Stimulated activated CD8-positive, alpha-beta memory T cell treated with anti-CD3 and anti-CD28 coated beads, Interleukin-7, amount 100 ng/mL, for 1 hour (primary cell): ENCODE measurements at regions not wholly inside any gene's neighbourhood (a gene's known extent, or its start where the extent isn't known, plus 50 kb on each side); places are given as distances from the start of the nearest gene placed in this dataset.
"Not testable (repeated sequence)": the region's sequence is repeated elsewhere in the genome, so short reads cannot be mapped to it uniquely, and the experiment has no call there.

ENCODE experiments used
- DNase-seq, 2 donors: peaks; one replicate each; pipeline ENCODE4 v3.0.0-alpha.2; 2020; ENCODE audit warnings: low read depth in 2 of 2

DNA sequence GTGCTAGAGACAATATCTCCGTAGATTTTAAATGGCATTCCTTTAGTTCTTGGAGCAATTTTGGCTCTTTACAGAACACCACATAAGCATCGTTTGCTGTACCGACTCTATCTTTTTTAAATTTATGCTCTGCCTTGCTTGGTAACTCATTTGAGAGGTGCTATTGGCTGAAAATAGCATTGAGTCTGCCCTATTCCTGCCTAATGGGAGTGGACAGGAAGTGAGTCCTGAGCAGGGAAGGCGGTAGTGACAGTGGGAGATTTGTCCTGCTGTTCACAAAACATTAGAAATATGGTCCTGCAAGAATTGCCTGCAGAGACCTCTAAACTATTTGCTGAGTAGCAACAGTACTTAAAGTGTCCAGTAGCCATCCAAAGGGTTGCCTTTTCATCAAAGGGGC, 115.2 kb upstream of the IFNE start:
- DNase-seq: no peak

DNA sequence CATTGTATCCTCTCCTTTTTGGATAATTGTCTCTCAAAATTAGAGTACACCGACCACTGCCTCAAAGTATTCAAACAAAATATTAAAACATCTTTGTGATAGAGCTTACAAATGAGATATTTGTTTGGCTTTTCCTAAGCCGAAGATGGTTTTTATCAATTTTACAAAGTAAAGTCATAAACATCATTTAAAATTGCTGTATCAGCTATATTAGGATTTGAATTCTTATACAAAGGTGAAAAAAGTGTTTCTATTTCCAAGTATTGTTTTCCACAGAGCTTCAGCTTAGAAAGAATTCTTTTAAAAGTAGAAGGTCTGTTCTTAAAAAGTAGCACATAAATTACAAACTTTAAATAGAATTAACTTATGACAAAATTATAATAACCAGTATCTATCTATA, 116.6 kb upstream of the IFNE start:
- DNase-seq: no peak

DNA sequence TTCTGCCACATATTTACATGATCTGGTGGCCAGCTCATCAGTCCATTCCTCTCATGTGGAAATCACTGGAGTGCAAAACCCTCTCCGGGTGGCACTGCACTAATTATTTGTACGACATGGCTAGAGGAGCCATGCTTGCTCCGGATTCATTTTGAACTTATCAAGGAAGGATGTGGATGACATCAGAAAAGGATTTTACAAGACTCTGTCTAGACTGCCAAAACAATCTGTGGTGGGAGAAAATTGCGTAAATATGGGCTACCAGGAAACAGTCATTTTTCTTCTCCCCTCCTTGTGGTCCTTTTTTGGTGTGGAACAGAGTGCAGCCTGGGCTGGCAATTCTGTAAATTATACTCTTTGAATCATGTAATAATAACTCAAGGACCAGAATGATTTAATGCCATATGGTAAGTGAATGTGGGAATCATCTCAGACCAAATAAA, 123.4 kb upstream of the IFNE start:
- DNase-seq: no peak

DNA sequence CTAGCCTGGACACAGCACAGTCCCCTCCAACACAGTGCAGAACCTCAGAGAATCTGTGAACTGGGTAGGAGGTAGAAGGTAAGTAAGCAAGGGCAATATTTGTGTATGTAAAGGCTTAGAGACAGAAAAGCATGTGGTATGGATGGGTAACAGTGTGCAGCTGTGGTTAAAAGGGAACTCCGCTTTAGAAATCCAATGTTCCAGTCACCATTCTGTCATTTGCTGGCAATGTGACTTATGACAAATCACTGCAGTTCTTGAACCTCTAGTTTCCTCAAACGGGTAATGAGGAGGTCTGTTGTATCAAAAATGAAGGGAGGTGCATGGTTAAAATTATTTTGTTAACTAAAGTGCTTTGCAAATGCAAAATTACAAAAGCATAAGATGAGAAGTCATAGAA, 125.5 kb upstream of the IFNE start:
- no peak for DNase-seq

DNA sequence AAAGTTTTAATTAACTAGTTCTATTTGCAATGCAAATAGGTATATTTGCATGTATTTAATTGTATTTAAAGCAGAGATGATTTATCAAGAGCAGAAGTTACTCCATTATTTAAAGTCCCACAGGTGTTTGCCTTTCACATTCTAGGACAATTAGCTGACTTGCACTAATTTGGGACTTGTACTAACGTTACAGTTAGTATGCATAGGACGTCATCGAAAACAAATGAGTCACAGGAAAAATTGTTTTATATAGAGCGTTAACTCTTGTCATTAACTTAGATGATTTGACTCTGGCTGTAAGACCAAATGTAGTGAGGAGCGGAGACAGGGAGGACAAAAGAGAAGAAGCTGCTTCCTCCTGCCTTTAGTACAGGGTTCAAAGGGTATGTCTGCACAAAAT, 126.1 kb upstream of the IFNE start:
- DNase-seq: no peak

DNA sequence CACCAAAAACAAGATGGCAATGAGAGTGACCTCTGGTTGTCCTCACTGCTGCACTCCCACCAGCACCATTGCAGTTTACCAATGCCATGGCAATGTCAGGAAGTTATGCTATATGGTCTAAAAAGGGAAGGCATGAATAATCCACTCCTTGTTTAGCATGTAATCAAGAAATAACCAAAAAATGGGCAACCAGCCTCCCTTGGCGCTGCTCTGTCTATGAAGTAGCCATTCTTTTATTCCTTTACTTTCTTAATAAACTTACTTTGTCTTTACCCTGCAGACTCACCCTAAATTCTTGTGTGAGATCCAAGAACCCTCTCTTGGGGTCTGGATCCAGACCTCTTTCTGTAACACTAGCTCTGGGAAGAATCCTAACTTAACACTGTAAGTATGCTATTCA, 127.4 kb upstream of the IFNE start:
- DNase-seq: no peak

DNA sequence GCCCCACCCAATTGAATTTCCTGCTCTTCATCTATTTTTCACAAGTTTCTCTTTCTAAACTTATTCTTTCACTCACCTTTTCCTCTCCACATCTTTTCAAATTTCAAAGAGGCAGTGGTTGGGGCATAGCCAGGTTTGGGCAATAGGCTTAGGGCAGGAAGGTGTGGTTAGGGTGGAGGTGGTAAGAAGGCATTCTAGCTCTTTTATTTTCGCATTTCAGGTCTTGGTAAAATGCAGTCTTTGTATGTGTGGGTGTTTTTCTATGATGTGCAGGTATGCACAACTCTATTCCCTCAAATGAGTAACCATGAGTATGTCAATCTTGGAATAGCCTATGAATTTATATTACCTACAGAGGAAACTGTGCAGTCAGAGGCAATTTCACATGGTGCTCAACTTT, 129.8 kb upstream of the IFNE start:
- DNase-seq: no peak

DNA sequence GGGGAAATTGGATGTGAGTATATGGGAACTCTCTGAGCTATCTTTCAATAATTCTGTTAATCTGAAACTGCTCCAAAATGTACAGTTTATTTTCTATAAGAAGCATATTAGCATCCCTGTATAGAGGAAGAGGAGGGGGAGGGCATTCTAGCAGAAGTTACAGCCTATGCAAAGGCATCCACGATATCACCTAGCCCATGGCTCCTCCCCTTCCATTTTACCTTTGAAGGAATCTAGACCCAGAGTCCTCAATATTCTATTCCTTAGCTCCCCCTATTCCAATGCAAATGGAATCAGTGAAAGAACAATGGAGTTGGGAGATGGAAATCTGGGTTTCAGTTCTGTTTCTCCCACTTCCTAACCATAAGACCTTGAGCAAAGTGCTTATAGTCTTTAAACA, 132.9 kb upstream of the IFNE start:
- no peak for DNase-seq

DNA sequence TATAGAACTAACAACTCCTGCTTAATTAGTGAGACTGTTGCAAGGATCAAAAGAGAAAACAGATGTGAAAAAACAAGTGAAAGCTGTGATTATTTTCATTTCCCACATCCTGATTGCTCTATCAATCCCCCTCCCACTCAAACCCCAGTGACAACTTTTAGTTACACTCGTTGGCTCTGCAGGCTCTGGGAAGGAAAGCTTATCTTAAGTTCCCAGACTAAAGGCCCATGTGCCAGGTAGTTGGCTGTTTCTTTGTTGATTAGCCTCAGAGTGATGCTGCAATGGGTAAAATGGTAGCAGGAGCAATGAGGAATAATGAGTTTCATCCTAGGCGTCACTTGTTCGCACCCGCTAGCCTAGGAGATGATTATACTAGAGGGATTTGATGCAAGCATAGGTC, 133.3 kb upstream of the IFNE start:
- DNase-seq: no peak

DNA sequence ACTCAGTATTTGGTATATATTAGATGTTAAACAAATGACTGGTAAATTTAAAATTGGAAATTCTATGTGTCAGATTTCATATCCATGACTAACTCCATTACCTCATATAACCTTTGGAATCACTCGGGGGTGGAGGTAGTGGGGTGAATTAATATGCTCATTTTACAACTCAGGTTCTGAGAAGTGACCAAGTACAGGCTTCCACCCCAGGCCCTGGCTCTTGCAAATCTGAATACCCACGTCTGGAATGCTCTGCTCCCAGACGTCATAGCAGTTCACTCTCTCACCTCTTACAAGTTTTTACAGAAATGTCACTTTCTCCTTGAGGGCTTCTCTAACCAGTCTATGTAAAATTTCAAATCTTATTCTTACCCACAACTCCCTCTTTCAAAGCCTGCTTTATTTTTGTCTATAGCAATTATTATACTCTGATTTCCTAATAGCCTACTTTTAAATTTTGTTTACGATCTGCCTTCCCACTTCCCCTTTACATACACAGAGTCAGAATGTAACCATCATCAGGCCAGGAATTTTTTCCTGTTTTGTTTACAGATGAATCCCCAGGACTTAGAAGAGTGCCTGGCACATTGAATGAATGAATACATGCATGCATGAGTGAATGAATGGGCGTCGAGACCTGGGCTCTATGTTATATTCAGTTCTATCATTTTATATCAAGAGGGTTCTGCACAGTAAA, 134.1 kb upstream of the IFNE start:
- DNase-seq: no peak

DNA sequence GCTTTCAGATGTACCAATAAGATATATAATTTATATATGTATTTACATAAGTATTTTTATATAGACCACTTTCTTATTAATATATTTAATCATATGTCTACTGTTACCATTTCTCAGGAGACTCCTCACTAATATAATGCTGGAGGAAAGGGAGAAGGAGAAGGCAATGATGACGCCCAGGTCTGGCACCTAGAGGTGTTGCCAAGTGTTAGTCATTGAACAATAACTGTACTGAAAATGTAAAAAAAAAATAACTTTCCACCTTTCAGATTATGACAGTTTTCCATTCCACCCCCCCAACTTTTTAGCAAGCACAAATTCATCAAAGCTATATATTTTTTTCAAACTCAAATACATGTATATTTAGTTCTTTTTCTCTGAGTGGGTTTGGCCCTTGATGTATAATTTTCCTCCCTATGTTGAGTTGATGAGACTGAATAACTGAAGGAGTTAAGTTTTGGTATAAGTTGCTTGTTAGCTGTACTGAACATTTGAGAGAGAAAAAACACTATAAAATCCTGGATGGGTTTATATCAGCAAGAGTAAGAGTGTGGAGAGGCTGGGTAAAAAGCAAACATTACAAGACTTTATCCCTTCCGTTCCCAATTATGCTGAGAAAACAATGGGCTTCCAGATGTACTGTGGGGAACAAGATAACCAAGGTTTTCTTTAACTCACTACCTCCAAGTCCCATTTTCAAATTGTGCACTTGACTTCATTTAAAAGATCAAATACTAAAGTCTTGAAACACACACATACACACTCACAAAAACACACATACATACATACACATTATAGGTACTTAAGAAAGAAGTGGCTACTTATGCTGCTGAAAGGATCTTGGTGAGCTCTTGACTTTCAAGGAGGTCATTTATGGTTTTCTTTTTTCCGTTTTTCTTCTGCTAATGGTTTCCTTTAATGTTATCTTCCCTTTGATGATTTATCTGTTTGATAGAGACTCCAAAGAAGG, 142.8 kb upstream of the IFNE start:
- DNase-seq: no peak

DNA sequence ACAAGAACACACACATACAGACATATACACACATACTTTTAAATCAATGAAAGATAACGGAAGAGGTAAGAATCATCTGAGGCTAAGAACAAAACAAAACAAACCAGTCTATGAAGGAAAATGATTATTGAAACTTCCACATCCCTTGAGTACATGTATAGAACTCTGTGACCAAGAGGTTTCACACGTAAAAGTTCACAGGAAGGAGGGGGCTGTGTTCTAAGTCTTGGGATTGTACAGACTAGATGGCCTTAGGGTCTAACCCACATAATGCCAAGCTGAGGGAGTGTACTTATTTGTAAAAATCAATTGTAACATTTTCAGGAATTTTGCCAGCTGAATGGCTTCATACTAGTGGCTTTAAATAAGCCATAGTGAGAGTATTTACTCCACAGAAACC, 144.4 kb upstream of the IFNE start:
- no peak for DNase-seq

DNA sequence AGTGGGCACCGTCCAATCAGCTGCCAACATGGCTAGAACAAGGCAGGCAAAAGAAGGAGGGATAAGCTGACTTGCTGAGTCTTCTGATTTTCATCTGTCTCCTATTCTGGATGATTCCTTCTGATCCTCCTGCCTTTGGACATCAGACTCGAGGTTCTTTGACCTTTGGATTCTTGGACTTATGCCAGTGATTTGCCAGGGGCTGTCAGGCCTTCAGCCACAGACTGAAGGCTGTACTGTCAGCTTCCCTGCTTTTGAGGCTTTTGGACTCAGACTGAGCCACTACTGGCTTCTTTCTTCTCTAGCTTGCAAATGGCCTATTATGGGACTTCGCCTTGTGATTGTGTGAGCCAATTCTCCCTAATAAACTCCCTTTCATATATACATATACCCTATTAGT, 146.8 kb upstream of the IFNE start:
- DNase-seq: not testable (repeated sequence)

DNA sequence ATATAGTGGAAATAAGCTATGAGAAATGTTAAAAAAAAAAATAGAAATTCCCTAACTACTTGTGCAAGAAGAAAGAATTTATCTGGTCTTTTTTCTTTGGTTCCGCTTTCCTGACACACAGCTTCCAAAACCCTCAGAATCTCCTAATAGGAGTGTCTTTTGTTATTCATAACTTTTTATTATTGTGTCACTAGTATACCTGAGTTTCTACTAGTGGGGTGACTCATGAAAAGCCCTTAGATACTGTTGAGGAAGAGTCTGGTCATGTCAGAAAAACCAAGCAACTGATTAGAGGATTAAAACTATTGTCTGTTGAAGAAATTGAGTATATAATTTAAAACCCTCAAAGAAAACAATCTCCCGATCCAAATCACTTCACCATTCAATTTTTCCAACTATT, 152.8 kb upstream of the IFNE start:
- no peak for DNase-seq

DNA sequence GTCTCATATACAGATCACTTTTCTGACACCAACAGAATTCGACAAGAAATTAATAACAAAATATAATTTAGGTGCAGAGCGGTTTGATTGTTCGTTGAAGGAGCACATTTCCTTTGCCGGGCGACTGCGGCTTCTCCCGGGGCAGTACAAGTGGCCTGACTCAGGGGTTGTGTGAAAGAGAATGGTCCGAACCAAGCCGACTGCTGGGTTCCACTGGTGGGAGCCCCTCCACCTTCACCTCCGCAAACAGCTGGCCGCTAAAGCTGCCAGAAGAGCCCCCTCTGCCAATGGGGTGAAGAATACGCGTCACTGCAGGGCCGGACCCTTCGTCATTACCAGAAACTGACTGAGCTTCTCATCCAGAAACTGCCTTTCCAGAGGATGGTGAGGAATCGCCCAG, 156.0 kb upstream of the IFNE start:
- DNase-seq: no peak

DNA sequence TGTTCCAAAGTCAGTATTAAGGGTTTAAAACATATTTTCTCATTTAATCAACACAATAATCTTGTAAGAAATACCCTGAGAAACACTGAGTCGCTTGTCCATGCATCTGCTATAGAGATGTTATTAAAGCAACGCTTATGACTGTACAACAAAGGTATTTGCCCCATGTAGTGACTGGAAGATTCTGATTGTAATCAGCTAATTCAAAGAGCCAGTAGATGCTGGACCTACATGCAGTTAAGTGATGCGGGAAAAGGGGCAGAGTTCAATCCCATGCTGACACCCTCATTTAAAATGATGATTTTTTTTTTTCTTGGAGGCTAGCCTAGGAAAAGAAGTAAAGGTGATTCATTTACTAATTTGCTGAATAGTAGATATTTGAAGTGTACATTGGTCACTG, 149.3 kb upstream of the MTAP start:
- DNase-seq: no peak

DNA sequence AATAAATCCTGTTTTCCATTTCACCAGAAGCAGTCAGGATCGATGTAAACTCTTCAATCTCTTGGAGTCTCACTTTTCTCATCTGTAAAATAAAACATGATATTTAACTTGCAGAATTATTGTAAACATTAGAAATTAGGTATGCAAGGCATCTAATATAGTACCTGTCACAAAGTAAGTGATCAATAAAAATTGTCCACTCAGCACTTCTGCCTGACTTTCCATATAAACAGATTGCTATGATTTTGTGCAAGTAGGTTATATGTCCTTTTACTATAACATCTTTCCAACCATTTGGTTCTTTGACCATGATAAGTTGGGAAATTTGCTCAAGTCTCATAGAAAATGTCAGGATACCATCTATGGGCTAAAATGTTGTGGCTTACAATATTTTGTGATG, 148.8 kb upstream of the MTAP start:
- no peak for DNase-seq

DNA sequence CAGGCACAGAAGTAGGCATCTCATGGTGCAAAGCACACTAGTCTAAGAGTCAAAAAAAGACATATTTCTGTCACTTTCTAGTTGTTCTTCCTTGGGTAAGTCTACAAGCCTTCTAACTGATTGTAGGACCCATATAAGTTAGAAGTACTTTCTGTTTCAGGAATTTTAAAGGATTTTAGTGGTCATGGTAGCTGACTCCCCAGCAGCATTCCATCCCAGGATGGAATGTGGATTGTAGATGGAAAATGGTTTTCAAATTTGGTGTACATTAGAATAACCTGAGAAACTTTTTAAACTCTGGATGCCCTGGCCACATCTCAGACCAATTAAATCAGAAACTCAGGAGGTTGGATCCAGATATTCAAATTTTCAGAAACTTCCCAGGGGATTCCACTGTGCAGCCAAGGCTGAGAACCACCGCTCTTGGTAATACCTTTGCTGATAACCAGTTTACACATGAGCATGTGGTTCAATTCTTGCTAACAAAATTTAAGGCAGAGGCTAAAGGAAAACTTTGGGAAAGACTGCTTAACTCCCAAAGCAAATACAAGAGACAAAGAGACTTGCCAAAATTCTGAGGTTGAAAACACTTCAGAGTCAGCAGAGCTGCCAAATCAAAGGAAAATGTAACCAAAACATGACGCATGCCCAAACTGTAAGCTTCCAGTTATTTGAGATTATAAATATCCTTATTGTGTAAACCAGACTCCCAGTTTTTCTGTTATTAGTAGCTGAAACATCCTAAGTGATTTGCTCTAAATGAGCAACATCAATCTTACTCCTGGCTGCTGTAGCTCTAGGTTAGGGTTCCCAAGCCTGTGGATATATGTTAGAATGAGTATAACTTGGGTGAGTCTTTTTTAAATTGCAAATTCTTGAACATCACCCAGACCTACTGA, 145.4 kb upstream of the MTAP start:
- DNase-seq: no peak

DNA sequence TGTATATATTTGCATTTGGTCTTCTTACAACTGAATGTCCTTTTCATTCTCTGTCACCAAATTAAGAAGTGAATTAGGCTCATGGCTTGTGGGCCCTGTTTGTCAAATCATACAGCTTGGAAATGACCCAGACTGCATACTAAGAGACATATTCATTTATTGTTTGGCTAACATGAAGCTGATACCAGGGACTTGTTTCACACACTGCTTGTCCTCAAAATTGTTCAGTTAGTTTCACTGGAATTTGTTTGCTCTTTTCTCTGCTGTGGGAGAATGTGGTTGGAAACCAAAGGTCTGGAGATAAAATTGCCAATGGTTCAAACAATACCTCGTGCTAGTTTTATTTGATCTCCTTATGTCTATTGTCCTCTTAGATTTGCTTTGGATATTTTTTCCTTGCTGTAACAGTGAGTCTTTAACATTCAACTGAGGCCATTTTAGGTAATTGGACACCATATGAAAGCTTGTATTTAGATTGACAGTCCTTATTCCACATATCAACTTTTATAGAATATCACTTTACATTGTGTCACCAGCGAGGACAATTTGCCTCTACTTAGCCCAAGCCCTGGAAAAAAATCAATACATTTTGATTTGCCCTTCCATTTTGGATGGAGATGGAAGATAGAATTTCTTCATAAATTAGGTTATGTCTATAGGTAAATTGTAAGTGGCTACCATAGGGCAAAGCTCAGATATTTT, 144.3 kb upstream of the MTAP start:
- DNase-seq: no peak

DNA sequence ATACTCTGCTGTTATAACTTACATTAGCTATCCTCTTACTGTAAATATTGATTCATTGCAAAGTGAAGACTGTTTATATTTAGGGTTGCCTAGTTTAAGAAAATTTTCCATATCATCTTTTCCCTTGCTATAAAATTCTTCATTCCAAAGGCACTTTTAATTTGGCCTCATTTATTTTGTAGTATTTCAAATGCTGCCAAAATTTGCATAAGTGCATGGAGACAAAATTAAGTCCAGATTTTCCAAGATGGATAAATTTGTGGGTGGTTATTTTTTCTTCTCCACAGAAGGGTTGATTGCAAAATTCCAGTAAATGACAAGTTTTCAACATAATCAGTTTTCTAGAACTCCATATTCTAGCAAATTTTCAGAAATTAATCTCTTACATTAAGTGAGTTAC, 141.5 kb upstream of the MTAP start:
- DNase-seq: no peak

DNA sequence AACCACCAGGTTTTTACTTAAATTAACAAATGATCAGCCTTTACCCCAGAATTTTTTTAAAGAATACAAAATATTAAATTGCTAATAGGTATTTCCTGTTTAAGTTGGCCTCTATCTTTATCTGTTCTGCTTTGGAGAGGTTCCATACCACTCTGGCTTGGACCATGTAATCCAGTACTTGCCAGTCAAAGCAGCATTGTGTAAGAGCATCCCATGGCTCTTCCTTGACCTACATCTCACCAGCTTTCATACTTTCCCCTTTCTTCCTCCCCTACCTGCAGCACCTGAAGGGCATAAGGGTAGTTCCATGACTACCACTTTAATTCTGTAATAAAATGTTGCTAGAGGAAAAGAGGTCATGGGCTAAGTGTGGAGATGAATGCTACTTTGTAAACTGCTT, 140.8 kb upstream of the MTAP start:
- no peak for DNase-seq

DNA sequence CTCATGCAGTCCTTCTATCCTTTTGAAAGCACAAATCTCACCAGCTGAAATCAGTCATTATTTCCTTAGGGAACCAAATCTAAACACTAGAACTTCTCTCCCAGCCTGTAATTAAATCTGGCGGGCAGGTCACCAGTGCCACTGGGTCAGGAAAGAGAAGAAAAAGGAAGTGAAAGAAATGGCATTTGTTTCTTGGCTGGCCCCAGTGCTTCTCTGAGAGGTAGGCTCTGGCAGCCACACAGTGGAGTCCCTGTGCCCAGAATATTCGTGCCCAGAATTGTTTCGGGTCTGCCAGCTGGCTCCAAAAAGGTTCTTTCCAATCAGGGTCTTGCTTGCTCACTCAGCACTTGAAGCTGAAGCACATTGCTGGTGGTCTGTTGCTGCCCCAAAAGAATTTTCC, 133.9 kb upstream of the MTAP start:
- no peak for DNase-seq
